ENCODE measurements at regions not wholly inside any gene's neighbourhood (a gene's known extent, or its start where the extent isn't known, plus 50 kb on each side); places are given as distances from the start of the nearest gene placed in this dataset.
"Not testable (repeated sequence)": the region's sequence is repeated elsewhere in the genome, so short reads cannot be mapped to it uniquely, and the experiment has no call there.

DNA sequence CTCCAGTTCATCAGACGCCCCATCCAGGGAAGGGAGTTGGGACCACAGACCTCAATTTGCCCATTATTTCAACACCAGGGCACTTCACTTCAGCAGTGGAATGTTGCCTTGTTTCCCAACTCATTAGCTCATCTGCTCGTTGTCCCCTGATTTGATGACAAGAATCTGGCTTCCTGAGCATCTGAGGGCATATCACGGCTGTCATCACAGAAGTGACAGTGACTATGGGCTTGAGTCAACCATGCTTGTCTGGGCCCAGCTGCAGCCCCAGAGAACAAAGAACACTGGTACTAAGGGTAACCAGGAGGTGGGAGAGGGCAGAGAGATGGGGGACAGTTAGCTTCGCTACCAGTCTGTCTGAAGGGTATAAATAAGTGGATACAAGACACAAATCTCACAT lies 266.0 kb upstream of the SDK2 start:
- H3K36me3 Mint-ChIP-seq (ENCODE audit: low read depth): peaks cover 3% of the 10 kb centered on the region
- peaks cover 9% of the 10 kb centered on the region for H3K9me3 Mint-ChIP-seq (ENCODE audit: low read depth)
- CTCF ChIA-PET: no interaction called here
- DNase-seq (no peak), ATAC-seq (no peak)
- POLR2A ChIA-PET: no interaction called here
- intact Hi-C loops (cut with DNase I, micrococcal nuclease): no loop called here
- no peaks in the 10 kb centered on the region for H3K4me1 Mint-ChIP-seq
- H3K27ac Mint-ChIP-seq: no peak overlapping the region
- H3K27me3 Mint-ChIP-seq: peaks cover 13% of the 10 kb centered on the region
- H3K4me3 Mint-ChIP-seq: no peak overlapping the region

DNA sequence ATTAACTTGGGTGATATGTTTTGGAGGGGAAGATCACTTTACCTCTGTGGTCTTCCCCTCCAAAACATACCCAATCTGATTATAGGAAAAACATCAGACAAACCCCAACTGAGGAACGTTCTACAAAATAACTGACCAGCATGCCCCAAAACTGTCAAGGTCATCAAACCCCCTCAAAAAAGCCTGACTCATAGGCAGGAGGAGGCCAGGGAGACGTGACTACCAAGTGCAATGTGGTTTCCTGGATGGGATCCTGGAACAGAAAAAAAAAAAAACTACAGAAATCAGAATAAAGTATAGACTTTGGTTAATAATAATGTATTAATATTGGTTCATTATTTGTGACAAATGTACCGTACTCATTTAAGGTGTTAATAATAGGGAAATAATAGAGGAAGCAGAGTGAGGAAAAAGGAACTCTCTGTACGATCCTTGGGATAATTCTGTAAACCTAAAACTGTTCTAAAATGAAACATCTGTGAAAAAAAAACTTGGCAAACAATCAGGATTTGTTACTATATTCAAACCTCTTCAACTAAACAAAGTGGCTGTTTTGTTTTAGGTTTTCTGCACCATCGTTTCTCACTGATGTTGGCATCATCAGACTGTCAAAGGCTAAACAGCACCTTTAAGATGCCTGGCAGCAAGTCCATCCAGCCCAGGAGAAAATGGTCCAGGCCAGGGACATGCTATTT lies 266.7 kb upstream of the SDK2 start:
- intact Hi-C loops (cut with DNase I, micrococcal nuclease): no loop called here
- Mint-ChIP-seq H3K27ac (no peak overlapping the region), H3K4me1 (no peaks in the 10 kb centered on the region), H3K9me3 (ENCODE audit: low read depth) (peaks cover 10% of the 10 kb centered on the region), H3K4me3 (no peak overlapping the region), H3K27me3 (peaks cover 14% of the 10 kb centered on the region), H3K36me3 (ENCODE audit: low read depth) (peaks cover 5% of the 10 kb centered on the region)
- ChIA-PET POLR2A (no interaction called here), CTCF (no interaction called here)
- no peak for DNase-seq
- ATAC-seq: no peak

DNA sequence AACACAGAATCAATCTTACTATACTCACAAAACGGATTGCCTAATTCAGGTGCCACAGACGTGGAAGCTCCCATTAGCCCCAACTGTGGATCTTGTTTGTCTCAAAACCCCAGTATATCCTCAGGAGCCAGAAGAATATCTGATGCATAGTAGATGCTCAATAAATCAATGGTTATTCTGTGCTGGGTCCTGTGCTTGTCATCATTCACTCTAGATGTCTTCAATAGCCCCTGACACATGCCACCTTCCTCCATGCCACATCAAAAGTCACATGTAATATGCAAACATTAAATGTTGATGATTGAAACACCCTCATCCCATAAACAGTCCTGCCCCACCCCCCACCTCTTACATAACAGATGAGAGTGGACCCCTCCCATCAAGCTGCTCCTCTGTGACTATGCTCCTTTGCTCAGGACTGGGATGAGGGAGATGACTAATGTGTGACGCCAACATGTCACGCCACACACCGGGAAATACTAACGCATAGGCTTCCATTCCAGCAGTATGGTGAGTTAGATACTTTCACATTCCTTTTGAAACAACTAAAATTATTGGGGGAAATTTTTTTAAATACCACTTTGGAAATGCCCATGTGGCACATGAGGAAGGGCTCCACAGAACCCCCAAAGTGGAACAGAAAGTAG lies 267.6 kb upstream of the SDK2 start:
- intact Hi-C loops (cut with DNase I, micrococcal nuclease): no loop called here
- Mint-ChIP-seq H3K27me3 (peaks cover 16% of the 10 kb centered on the region), H3K36me3 (ENCODE audit: low read depth) (peaks cover 5% of the 10 kb centered on the region), H3K4me1 (no peaks in the 10 kb centered on the region), H3K27ac (no peak overlapping the region), H3K4me3 (no peak overlapping the region), H3K9me3 (ENCODE audit: low read depth) (peaks cover 8% of the 10 kb centered on the region)
- DNase-seq (no peak), ATAC-seq (no peak)
- ChIA-PET CTCF (no interaction called here), POLR2A (no interaction called here)

DNA sequence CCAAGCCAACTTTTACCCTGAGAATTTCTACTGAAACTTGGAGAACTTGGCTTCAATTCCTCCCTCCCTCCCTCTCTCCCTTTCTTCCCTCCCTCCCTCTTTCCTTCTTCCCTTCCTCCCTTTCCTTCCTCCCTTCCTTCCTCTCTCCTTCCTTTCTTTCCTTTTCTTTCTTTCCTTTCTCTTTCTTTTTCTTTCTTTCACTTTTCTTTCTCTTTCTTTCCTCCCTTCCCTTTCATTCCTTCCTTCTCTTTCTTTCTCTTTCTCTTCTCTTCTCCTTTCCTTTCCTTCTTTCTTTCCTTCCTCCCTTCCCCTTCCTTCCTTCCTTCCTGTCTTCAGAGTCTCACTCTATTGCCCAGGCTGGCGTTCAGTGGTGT lies 268.1 kb upstream of the SDK2 start:
- H3K27me3 Mint-ChIP-seq: peaks cover 16% of the 10 kb centered on the region
- no peak for DNase-seq
- peaks cover 5% of the 10 kb centered on the region for H3K36me3 Mint-ChIP-seq (ENCODE audit: low read depth)
- CTCF ChIA-PET: no interaction called here
- H3K27ac Mint-ChIP-seq: no peak overlapping the region
- no peaks in the 10 kb centered on the region for H3K4me1 Mint-ChIP-seq
- H3K4me3 Mint-ChIP-seq: no peak overlapping the region
- POLR2A ChIA-PET: no interaction called here
- intact Hi-C loops (cut with DNase I, micrococcal nuclease): no loop called here
- H3K9me3 Mint-ChIP-seq (ENCODE audit: low read depth): peaks cover 8% of the 10 kb centered on the region
- no peak for ATAC-seq

DNA sequence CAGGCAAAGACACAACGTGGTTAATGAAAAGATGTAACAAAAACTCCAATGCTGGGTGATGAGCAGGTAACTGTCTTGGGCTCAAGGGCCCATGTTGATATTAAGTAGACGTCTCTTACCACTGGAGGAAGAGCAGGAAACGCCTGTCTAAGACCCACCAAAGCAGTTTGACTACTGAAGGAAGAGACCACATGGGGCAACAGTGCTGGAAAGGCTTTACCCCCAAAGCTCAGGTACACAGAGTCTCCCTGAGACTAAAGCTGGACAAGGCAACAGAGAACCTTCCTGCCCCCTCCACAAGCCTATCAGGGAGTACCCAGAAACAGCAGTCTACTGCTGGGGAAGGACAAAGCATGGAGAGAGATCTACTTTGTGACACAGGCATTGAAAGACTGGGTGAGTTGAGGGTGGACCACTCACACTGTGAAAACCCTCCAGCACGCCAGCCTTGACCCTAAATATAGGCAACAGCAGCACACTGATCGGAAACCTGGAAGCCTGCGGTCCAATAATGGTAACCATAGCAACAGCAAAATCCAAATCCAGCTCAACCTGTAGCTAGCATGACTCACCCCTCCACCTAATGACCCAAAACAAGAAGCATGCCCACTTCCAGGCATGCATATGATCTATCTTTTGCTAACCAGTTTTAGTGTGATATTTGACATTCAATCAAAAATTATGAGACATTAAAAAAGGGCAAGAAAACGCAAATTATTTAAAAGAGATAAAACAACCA lies 270.5 kb upstream of the SDK2 start:
- DNase-seq (no peak), ATAC-seq (no peak)
- H3K27me3 Mint-ChIP-seq: peaks cover 18% of the 10 kb centered on the region
- CTCF ChIA-PET: interaction anchor here (0.9 to 1.0 kb wide), 2 partner anchors 12 to 19 kb away, joined by 3 to 4 read pairs; no protein-coding TSS in a partner anchor
- no peak overlapping the region for H3K4me3 Mint-ChIP-seq
- intact Hi-C loops (cut with DNase I, micrococcal nuclease): no loop called here
- H3K4me1 Mint-ChIP-seq: no peaks in the 10 kb centered on the region
- H3K27ac Mint-ChIP-seq: no peak overlapping the region
- POLR2A ChIA-PET: no interaction called here
- H3K9me3 Mint-ChIP-seq (ENCODE audit: low read depth): peaks cover 8% of the 10 kb centered on the region
- peaks cover 5% of the 10 kb centered on the region for H3K36me3 Mint-ChIP-seq (ENCODE audit: low read depth)

DNA sequence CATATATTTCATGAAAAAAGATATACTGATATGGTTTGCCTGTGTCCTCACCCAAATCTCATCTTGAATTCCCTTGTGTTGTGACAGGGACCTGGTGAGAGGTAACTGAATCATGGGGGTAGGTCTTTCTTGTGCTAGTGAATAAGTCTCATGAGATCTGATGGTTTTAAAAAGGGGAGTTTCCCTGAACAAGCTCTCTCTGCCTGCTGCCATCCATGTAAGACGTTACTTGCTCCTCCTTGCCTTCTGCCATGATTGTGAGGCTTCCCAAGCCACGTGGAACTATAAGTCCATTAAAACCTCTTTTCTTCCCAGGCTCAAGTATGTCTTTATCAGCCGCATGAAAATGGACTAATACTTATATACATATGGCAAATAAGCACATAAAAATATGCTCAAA lies 274.8 kb upstream of the SDK2 start:
- H3K4me1 Mint-ChIP-seq; H3K36me3 Mint-ChIP-seq (ENCODE audit: low read depth); ATAC-seq; intact Hi-C loops (cut with DNase I, micrococcal nuclease); H3K4me3 Mint-ChIP-seq; CTCF ChIA-PET; POLR2A ChIA-PET; DNase-seq; H3K9me3 Mint-ChIP-seq (ENCODE audit: low read depth); H3K27ac Mint-ChIP-seq: not testable (repeated sequence)
- peaks cover 22% of the 10 kb centered on the region for H3K27me3 Mint-ChIP-seq

DNA sequence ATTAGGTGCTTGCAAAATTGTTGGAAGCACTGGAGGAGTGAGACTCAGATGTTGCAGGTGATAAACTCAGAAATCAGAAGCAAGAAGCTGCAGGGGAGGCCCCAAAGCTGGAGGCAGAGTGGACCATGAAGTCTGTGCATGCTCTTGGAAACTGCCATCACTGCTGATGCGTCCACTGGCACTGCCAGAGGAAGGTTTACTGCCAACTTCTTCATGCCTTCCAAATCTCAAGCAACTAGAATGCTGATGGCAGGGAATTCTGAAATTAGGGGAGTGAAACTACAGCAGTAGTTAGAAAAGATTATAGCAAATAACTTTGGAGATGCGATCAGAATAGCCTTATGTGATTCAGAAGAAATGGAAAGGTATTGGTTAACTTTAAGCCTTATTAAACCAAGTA lies 277.1 kb upstream of the SDK2 start:
- Mint-ChIP-seq H3K4me3 (no peak overlapping the region), H3K9me3 (ENCODE audit: low read depth) (no peaks in the 10 kb centered on the region), H3K27ac (no peak overlapping the region), H3K4me1 (peaks cover 3% of the 10 kb centered on the region), H3K36me3 (ENCODE audit: low read depth) (no peaks in the 10 kb centered on the region), H3K27me3 (peaks cover 19% of the 10 kb centered on the region)
- no peak for ATAC-seq
- ChIA-PET CTCF (interaction anchor here (0.7 kb wide), 1 partner anchor 329 kb away, joined by 3 read pairs; no protein-coding TSS in a partner anchor), POLR2A (no interaction called here)
- DNase-seq: no peak
- intact Hi-C loops (cut with DNase I, micrococcal nuclease): no loop called here

DNA sequence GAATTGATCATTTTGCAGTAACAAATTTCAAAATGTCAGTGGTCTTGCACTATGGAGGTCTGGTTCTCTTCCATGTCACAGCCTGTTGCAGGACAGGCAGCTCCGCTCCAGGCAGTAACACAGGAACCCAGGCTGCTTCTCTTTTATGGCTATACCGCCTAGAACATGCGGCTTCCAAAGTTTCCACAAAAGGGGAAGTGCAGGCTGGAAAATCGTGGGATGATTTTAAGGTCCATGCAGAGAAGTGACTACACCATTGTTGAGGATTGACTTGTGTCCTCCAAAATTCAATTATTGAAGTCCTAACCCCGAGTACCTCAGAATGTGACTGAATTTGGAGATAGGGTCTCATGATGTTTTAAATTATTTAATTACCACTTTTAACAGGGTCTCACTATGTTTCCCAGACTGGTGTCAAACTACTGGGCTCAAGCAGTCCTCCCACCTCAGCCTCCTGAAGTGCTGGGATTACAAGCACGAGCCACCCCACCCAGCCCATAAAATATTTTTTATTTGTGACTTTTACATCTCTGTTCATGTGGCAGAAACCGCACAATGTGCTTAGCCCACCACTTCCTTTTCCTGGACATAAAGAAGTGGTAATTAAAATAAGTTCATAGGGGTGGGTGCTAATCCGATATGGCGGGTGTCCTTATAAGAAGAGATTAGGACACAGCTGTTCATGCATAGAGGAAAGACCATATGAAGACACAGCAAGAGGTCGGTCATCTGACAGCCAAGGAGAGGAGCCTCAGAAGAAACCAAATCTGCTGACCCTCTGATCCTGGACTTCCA lies 279.2 kb upstream of the RPL38 start:
- no peak for ATAC-seq
- no peak overlapping the region for H3K27ac Mint-ChIP-seq
- H3K27me3 Mint-ChIP-seq: peaks cover 9% of the 10 kb centered on the region
- no peak for DNase-seq
- H3K9me3 Mint-ChIP-seq (ENCODE audit: low read depth): no peaks in the 10 kb centered on the region
- intact Hi-C loops (cut with DNase I, micrococcal nuclease): no loop called here
- peaks cover 3% of the 10 kb centered on the region for H3K4me1 Mint-ChIP-seq
- ChIA-PET CTCF (no interaction called here), POLR2A (no interaction called here)
- no peaks in the 10 kb centered on the region for H3K36me3 Mint-ChIP-seq (ENCODE audit: low read depth)
- no peak overlapping the region for H3K4me3 Mint-ChIP-seq

DNA sequence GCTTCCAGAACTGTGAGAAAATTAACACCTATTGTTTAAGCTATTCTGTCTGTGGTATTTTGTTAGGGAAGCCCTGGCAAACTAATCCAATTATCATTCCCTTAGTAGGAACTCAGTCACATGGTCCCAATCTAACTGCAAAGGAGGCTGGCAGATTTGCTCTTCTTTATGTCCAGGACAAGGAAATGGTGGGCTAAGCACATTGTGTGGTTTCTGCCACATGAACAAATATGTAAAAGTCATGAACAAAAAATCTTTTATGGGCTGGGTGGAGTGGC lies 278.6 kb upstream of the RPL38 start:
- ChIA-PET POLR2A (no interaction called here), CTCF (no interaction called here)
- H3K27ac Mint-ChIP-seq: no peak overlapping the region
- ATAC-seq (no peak), DNase-seq (no peak)
- H3K36me3 Mint-ChIP-seq (ENCODE audit: low read depth): no peaks in the 10 kb centered on the region
- peaks cover 3% of the 10 kb centered on the region for H3K4me1 Mint-ChIP-seq
- H3K4me3 Mint-ChIP-seq: no peak overlapping the region
- H3K27me3 Mint-ChIP-seq: peaks cover 9% of the 10 kb centered on the region
- no peaks in the 10 kb centered on the region for H3K9me3 Mint-ChIP-seq (ENCODE audit: low read depth)
- intact Hi-C loops (cut with DNase I, micrococcal nuclease): no loop called here

DNA sequence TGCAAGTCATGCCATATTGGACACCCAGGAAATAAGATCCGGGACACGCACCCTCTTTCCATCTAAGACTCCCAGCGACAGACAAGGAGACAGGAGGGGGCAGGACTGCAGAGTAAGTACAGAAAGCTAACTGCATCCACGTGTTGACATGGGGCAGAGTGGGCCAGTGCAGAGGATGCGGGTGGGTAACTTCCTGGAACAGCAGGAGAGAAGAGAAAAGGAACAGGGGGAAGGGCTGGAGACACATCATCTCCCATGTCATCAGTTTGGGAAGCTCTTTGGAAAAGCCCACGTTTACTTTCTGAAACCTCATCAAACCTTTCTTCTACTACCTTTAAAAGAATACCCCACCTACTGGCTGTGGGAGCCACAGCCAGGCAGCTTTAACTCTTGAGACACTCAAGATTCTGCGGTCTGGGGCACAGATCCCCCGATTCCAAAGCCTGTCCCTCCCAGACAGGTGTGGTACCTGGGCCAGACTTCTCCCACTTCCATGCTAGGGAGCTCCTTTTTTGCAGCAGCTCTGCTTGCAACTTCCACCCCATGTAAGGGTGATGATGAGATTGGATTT lies 273.5 kb upstream of the RPL38 start:
- H3K27ac Mint-ChIP-seq: no peak overlapping the region
- H3K27me3 Mint-ChIP-seq: no peaks in the 10 kb centered on the region
- DNase-seq (no peak), ATAC-seq (no peak)
- no peaks in the 10 kb centered on the region for H3K9me3 Mint-ChIP-seq (ENCODE audit: low read depth)
- H3K36me3 Mint-ChIP-seq (ENCODE audit: low read depth): no peaks in the 10 kb centered on the region
- POLR2A ChIA-PET: no interaction called here
- intact Hi-C loops (cut with DNase I, micrococcal nuclease): no loop called here
- H3K4me3 Mint-ChIP-seq: no peak overlapping the region
- CTCF ChIA-PET: no interaction called here
- no peaks in the 10 kb centered on the region for H3K4me1 Mint-ChIP-seq

DNA sequence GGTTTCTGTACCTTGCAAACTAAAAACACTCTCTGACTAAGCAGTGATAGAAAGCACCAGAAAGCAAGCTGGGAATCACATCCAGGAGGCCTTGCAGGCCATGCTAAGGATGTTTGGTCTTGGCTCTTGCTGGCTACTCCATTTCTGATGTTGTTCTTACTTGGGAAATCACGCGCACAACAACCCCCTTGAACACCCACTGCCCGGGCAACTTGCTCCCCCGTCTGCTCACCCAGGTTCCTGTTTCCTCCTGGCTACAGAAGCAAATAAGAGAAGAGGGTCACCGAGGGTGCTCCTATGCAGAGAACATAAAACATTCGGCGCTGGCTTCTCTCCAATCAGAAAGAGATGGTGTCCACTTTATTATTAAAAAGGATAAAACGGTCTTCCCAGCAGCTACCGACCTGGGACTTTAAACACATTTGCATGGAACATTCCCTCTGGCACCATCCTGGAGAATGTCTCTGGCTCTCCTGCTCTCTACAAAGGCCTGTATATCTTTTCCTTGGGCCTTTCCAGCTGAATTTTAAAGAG lies 271.2 kb upstream of the RPL38 start:
- no peak overlapping the region for H3K4me3 Mint-ChIP-seq
- no peaks in the 10 kb centered on the region for H3K27me3 Mint-ChIP-seq
- POLR2A ChIA-PET: no interaction called here
- CTCF ChIA-PET: no interaction called here
- no peaks in the 10 kb centered on the region for H3K9me3 Mint-ChIP-seq (ENCODE audit: low read depth)
- H3K36me3 Mint-ChIP-seq (ENCODE audit: low read depth): no peaks in the 10 kb centered on the region
- H3K4me1 Mint-ChIP-seq: no peaks in the 10 kb centered on the region
- ATAC-seq (no peak), DNase-seq (no peak)
- intact Hi-C loops (cut with DNase I, micrococcal nuclease): no loop called here
- H3K27ac Mint-ChIP-seq: no peak overlapping the region

All from activated CD4-positive, alpha-beta T cell treated with anti-CD3 and anti-CD28 coated beads for 36 hours (primary cell).